ENCODE measurements at regions not wholly inside any gene's neighbourhood (a gene's known extent, or its start where the extent isn't known, plus 50 kb on each side); places are given as distances from the start of the nearest gene placed in this dataset.

DNA sequence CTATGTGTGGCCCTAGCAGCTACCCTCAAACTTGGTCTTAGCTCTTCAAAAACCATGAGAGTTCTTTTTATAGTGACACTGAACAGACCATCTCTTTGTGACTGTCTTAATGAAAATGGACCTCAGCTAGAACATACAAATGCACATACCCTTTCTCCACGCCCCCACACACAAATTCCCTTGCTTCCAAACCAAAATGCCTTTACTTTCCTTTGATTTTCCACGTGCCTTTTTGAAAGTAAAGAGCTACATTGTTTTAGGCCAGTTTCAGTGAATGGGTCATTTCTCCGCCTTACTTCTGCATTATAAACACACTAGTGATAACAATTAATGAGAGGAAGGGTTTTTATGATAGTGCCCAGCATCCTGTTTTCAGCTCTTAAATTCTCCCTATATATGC lies 105.8 kb upstream of the EFNA5 start:
- H3K4me1 ChIP-seq (ENCODE audit: control insufficient read depth in 2 of 2, insufficient read depth in 2 of 2, low read length in 2 of 2) = no peaks in the 10 kb centered on the region
- no peak overlapping the region for H3K4me3 Mint-ChIP-seq
- intact Hi-C loops (cut with micrococcal nuclease) = no loop called here
- no peaks in the 10 kb centered on the region for H3K4me1 Mint-ChIP-seq
- H3K4me3 ChIP-seq (ENCODE audit: control extremely low read depth in 1 of 5, extremely low read depth in 1 of 5, insufficient read depth in 1 of 5, low read depth in 2 of 5, low read length in 4 of 5) = no peak overlapping the region
- TF ChIP-seq, protein P1, sequence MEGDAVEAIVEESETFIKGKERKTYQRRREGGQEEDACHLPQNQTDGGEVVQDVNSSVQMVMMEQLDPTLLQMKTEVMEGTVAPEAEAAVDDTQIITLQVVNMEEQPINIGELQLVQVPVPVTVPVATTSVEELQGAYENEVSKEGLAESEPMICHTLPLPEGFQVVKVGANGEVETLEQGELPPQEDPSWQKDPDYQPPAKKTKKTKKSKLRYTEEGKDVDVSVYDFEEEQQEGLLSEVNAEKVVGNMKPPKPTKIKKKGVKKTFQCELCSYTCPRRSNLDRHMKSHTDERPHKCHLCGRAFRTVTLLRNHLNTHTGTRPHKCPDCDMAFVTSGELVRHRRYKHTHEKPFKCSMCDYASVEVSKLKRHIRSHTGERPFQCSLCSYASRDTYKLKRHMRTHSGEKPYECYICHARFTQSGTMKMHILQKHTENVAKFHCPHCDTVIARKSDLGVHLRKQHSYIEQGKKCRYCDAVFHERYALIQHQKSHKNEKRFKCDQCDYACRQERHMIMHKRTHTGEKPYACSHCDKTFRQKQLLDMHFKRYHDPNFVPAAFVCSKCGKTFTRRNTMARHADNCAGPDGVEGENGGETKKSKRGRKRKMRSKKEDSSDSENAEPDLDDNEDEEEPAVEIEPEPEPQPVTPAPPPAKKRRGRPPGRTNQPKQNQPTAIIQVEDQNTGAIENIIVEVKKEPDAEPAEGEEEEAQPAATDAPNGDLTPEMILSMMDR (IDR thresholded peaks at IDR 0.05) = no peak
- TF ChIP-seq EZH2 (IDR thresholded peaks at IDR 0.05; ENCODE audit: borderline replicate concordance, insufficient read depth, low read depth, low read length, poor library complexity, severe bottlenecking) = no peak
- H3K79me2 ChIP-seq (ENCODE audit: control insufficient read depth, insufficient read depth, low read length) = no peaks in the 10 kb centered on the region
- H2AFZ ChIP-seq (ENCODE audit: insufficient read depth, low read depth, low read length, poor library complexity, severe bottlenecking) = no peak overlapping the region
- DNase-seq (no peak), ATAC-seq (ENCODE audit: low read depth) (no peak)
- no peak overlapping the region for H3K9ac ChIP-seq (ENCODE audit: low read length)
- H3K27ac Mint-ChIP-seq = no peak overlapping the region
- no peaks in the 10 kb centered on the region for H3K27me3 ChIP-seq (replicated peaks in 1 of 4; ENCODE audit: control extremely low read depth in 1 of 4, control insufficient read depth in 3 of 4, insufficient read depth in 4 of 4, low read length in 3 of 4)
- H3K27me3 Mint-ChIP-seq = no peaks in the 10 kb centered on the region
- H3K36me3 ChIP-seq (replicated peaks in 1 of 2; ENCODE audit: control extremely low read depth in 1 of 2, control insufficient read depth in 1 of 2, extremely low read depth in 1 of 2, insufficient read depth in 2 of 2, low read length in 1 of 2) = no peaks in the 10 kb centered on the region
- no peak overlapping the region for H3K4me2 ChIP-seq (replicated peaks; ENCODE audit: low read depth, low read length, poor library complexity, severe bottlenecking)
- no peaks in the 10 kb centered on the region for H4K20me1 ChIP-seq (ENCODE audit: control insufficient read depth, insufficient read depth, low read length, poor library complexity, severe bottlenecking)
- H3K27ac ChIP-seq (ENCODE audit: low read length in 2 of 2) = no peak overlapping the region
- ChIA-PET POLR2A (no interaction called here), CTCF (no interaction called here)
- WGBS (ENCODE audit: insufficient coverage) = no CpG with 5 or more reads among the region's 3 CpGs
- H3K9me3 ChIP-seq (ENCODE audit: control extremely low read depth in 1 of 3, control insufficient read depth in 2 of 3, insufficient read depth in 1 of 3, low read length in 2 of 3) = no peaks in the 10 kb centered on the region
- no peaks in the 10 kb centered on the region for H3K9me3 Mint-ChIP-seq (ENCODE audit: insufficient read depth)

DNA sequence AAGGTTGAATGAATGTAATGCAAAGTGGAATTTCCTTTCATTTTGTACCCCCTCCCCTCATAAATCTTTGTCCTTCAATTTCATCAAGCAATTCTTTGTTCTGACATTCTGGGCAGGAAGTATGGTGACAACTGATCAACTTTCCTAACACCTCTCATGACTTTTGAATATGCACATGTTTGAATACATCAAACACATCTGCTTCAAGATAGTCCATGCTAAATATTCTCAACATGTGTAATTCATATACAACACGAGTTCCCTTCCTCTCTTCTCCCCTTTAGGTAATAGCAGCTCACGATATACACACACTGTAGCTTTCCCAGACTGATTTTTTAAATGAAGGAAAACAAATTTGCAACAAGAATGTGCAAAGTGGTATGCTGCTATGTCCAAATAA lies 103.6 kb upstream of the EFNA5 start:
- Mint-ChIP-seq H3K27ac (no peak overlapping the region), H3K4me3 (no peak overlapping the region), H3K27me3 (no peaks in the 10 kb centered on the region), H3K4me1 (no peaks in the 10 kb centered on the region), H3K9me3 (ENCODE audit: insufficient read depth) (no peaks in the 10 kb centered on the region)
- ChIA-PET CTCF (interaction anchor here (0.9 kb wide), 1 partner anchor 15 kb away, joined by 3 read pairs; no protein-coding TSS in a partner anchor), POLR2A (no interaction called here)
- H3K4me2 ChIP-seq (replicated peaks; ENCODE audit: low read depth, low read length, poor library complexity, severe bottlenecking) = no peak overlapping the region
- WGBS (ENCODE audit: insufficient coverage) = no CpG with 5 or more reads among the region's 2 CpGs
- no peak overlapping the region for H2AFZ ChIP-seq (ENCODE audit: insufficient read depth, low read depth, low read length, poor library complexity, severe bottlenecking)
- no peak for DNase-seq
- intact Hi-C loops (cut with micrococcal nuclease) = no loop called here
- TF ChIP-seq, protein P1 (IDR thresholded peaks at IDR 0.05) = no peak
- TF ChIP-seq EZH2 (IDR thresholded peaks at IDR 0.05; ENCODE audit: borderline replicate concordance, insufficient read depth, low read depth, low read length, poor library complexity, severe bottlenecking) = no peak
- no peak overlapping the region for H3K27ac ChIP-seq (ENCODE audit: low read length in 2 of 2)
- no peak for ATAC-seq (ENCODE audit: low read depth)
- H3K36me3 ChIP-seq (replicated peaks in 1 of 2; ENCODE audit: control extremely low read depth in 1 of 2, control insufficient read depth in 1 of 2, extremely low read depth in 1 of 2, insufficient read depth in 2 of 2, low read length in 1 of 2) = no peaks in the 10 kb centered on the region
- no peaks in the 10 kb centered on the region for H3K4me1 ChIP-seq (ENCODE audit: control insufficient read depth in 2 of 2, insufficient read depth in 2 of 2, low read length in 2 of 2)
- no peak overlapping the region for H3K9ac ChIP-seq (ENCODE audit: low read length)
- H3K27me3 ChIP-seq (replicated peaks in 1 of 4; ENCODE audit: control extremely low read depth in 1 of 4, control insufficient read depth in 3 of 4, insufficient read depth in 4 of 4, low read length in 3 of 4) = no peaks in the 10 kb centered on the region
- H4K20me1 ChIP-seq (ENCODE audit: control insufficient read depth, insufficient read depth, low read length, poor library complexity, severe bottlenecking) = no peaks in the 10 kb centered on the region
- no peaks in the 10 kb centered on the region for H3K9me3 ChIP-seq (ENCODE audit: control extremely low read depth in 1 of 3, control insufficient read depth in 2 of 3, insufficient read depth in 1 of 3, low read length in 2 of 3)
- H3K4me3 ChIP-seq (ENCODE audit: control extremely low read depth in 1 of 5, extremely low read depth in 1 of 5, insufficient read depth in 1 of 5, low read depth in 2 of 5, low read length in 4 of 5) = no peak overlapping the region
- no peaks in the 10 kb centered on the region for H3K79me2 ChIP-seq (ENCODE audit: control insufficient read depth, insufficient read depth, low read length)
